ENCODE measurements at regions not wholly inside any gene's neighbourhood (a gene's known extent, or its start where the extent isn't known, plus 50 kb on each side); places are given as distances from the start of the nearest gene placed in this dataset.

GRCh38 chr6:97469451-97469850 is 186.4 kb upstream of the MMS22L start:
- DNase-seq (no peak), ATAC-seq (ENCODE audit: low read depth) (no peak)
- H3K9me3 Mint-ChIP-seq (ENCODE audit: insufficient read depth), result no peaks in the 10 kb centered on the region
- no peaks in the 10 kb centered on the region for H3K4me1 ChIP-seq (ENCODE audit: control insufficient read depth in 2 of 2, insufficient read depth in 2 of 2, low read length in 2 of 2)
- 78% methylated on average over 1 of the region's 1 CpG for WGBS (ENCODE audit: insufficient coverage)
- ChIA-PET POLR2A (no interaction called here), CTCF (no interaction called here)
- H3K4me2 ChIP-seq (replicated peaks; ENCODE audit: low read depth, low read length, poor library complexity, severe bottlenecking), result no peak overlapping the region
- intact Hi-C loops (cut with micrococcal nuclease), result no loop called here
- no peak overlapping the region for H3K27ac ChIP-seq (ENCODE audit: low read length in 2 of 2)
- no peak overlapping the region for H3K27ac Mint-ChIP-seq
- TF ChIP-seq EZH2 (IDR thresholded peaks at IDR 0.05; ENCODE audit: borderline replicate concordance, insufficient read depth, low read depth, low read length, poor library complexity, severe bottlenecking), result no peak
- TF ChIP-seq, protein P1, sequence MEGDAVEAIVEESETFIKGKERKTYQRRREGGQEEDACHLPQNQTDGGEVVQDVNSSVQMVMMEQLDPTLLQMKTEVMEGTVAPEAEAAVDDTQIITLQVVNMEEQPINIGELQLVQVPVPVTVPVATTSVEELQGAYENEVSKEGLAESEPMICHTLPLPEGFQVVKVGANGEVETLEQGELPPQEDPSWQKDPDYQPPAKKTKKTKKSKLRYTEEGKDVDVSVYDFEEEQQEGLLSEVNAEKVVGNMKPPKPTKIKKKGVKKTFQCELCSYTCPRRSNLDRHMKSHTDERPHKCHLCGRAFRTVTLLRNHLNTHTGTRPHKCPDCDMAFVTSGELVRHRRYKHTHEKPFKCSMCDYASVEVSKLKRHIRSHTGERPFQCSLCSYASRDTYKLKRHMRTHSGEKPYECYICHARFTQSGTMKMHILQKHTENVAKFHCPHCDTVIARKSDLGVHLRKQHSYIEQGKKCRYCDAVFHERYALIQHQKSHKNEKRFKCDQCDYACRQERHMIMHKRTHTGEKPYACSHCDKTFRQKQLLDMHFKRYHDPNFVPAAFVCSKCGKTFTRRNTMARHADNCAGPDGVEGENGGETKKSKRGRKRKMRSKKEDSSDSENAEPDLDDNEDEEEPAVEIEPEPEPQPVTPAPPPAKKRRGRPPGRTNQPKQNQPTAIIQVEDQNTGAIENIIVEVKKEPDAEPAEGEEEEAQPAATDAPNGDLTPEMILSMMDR (IDR thresholded peaks at IDR 0.05), result no peak
- no peak overlapping the region for H2AFZ ChIP-seq (ENCODE audit: insufficient read depth, low read depth, low read length, poor library complexity, severe bottlenecking)
- H3K36me3 ChIP-seq (replicated peaks in 1 of 2; ENCODE audit: control extremely low read depth in 1 of 2, control insufficient read depth in 1 of 2, extremely low read depth in 1 of 2, insufficient read depth in 2 of 2, low read length in 1 of 2), result no peaks in the 10 kb centered on the region
- H4K20me1 ChIP-seq (ENCODE audit: control insufficient read depth, insufficient read depth, low read length, poor library complexity, severe bottlenecking), result no peaks in the 10 kb centered on the region
- no peak overlapping the region for H3K4me3 ChIP-seq (ENCODE audit: control extremely low read depth in 1 of 5, extremely low read depth in 1 of 5, insufficient read depth in 1 of 5, low read depth in 2 of 5, low read length in 4 of 5)
- peaks cover 3% of the 10 kb centered on the region for H3K27me3 Mint-ChIP-seq
- no peak overlapping the region for H3K4me3 Mint-ChIP-seq
- no peaks in the 10 kb centered on the region for H3K4me1 Mint-ChIP-seq
- H3K9me3 ChIP-seq (ENCODE audit: control extremely low read depth in 1 of 3, control insufficient read depth in 2 of 3, insufficient read depth in 1 of 3, low read length in 2 of 3), result no peaks in the 10 kb centered on the region
- no peaks in the 10 kb centered on the region for H3K27me3 ChIP-seq (replicated peaks in 1 of 4; ENCODE audit: control extremely low read depth in 1 of 4, control insufficient read depth in 3 of 4, insufficient read depth in 4 of 4, low read length in 3 of 4)
- no peaks in the 10 kb centered on the region for H3K79me2 ChIP-seq (ENCODE audit: control insufficient read depth, insufficient read depth, low read length)
- H3K9ac ChIP-seq (ENCODE audit: low read length), result no peak overlapping the region

GRCh38 chr6:97470322-97470721 is 187.3 kb upstream of the MMS22L start:
- H3K27me3 ChIP-seq (replicated peaks in 1 of 4; ENCODE audit: control extremely low read depth in 1 of 4, control insufficient read depth in 3 of 4, insufficient read depth in 4 of 4, low read length in 3 of 4), result no peaks in the 10 kb centered on the region
- no peak overlapping the region for H3K4me2 ChIP-seq (replicated peaks; ENCODE audit: low read depth, low read length, poor library complexity, severe bottlenecking)
- intact Hi-C loops (cut with micrococcal nuclease), result no loop called here
- DNase-seq (no peak), ATAC-seq (ENCODE audit: low read depth) (no peak)
- CTCF ChIA-PET, result no interaction called here
- H3K4me1 Mint-ChIP-seq, result no peaks in the 10 kb centered on the region
- H3K4me3 Mint-ChIP-seq, result no peak overlapping the region
- no peaks in the 10 kb centered on the region for H4K20me1 ChIP-seq (ENCODE audit: control insufficient read depth, insufficient read depth, low read length, poor library complexity, severe bottlenecking)
- WGBS (ENCODE audit: insufficient coverage), result no CpG with 5 or more reads among the region's 2 CpGs
- H3K27ac Mint-ChIP-seq, result no peak overlapping the region
- H3K79me2 ChIP-seq (ENCODE audit: control insufficient read depth, insufficient read depth, low read length), result no peaks in the 10 kb centered on the region
- no peaks in the 10 kb centered on the region for H3K36me3 ChIP-seq (replicated peaks in 1 of 2; ENCODE audit: control extremely low read depth in 1 of 2, control insufficient read depth in 1 of 2, extremely low read depth in 1 of 2, insufficient read depth in 2 of 2, low read length in 1 of 2)
- no peaks in the 10 kb centered on the region for H3K4me1 ChIP-seq (ENCODE audit: control insufficient read depth in 2 of 2, insufficient read depth in 2 of 2, low read length in 2 of 2)
- no peaks in the 10 kb centered on the region for H3K9me3 Mint-ChIP-seq (ENCODE audit: insufficient read depth)
- no peak overlapping the region for H3K9ac ChIP-seq (ENCODE audit: low read length)
- H3K9me3 ChIP-seq (ENCODE audit: control extremely low read depth in 1 of 3, control insufficient read depth in 2 of 3, insufficient read depth in 1 of 3, low read length in 2 of 3), result no peaks in the 10 kb centered on the region
- POLR2A ChIA-PET, result no interaction called here
- H3K27me3 Mint-ChIP-seq, result no peaks in the 10 kb centered on the region
- TF ChIP-seq, protein P1 (IDR thresholded peaks at IDR 0.05), result no peak
- TF ChIP-seq EZH2 (IDR thresholded peaks at IDR 0.05; ENCODE audit: borderline replicate concordance, insufficient read depth, low read depth, low read length, poor library complexity, severe bottlenecking), result no peak
- no peak overlapping the region for H3K4me3 ChIP-seq (ENCODE audit: control extremely low read depth in 1 of 5, extremely low read depth in 1 of 5, insufficient read depth in 1 of 5, low read depth in 2 of 5, low read length in 4 of 5)
- H3K27ac ChIP-seq (ENCODE audit: low read length in 2 of 2), result no peak overlapping the region
- no peak overlapping the region for H2AFZ ChIP-seq (ENCODE audit: insufficient read depth, low read depth, low read length, poor library complexity, severe bottlenecking)

Measured in B cell (primary cell).